PC-3 (cell line): ENCODE measurements at regions not wholly inside any gene's neighbourhood (a gene's known extent, or its start where the extent isn't known, plus 50 kb on each side); places are given as distances from the start of the nearest gene placed in this dataset.

Experiments
- CTCF ChIP-seq: fragments of 300-600 bp; sonication (generic); conservative IDR thresholded peaks from 2 replicates; pipeline ENCODE4 v1.5.1; 2017; ENCODE audit warnings: antibody characterized with exemption, low read depth, mild to moderate bottlenecking, low read length
- EZH2 ChIP-seq: fragments of 300-600 bp; sonication (generic); IDR thresholded peaks from one replicate; pipeline ENCODE4 v1.6.1; 2017; ENCODE audit warnings: antibody characterized with exemption, mild to moderate bottlenecking, low read length; ENCODE audit not compliant: unreplicated experiment

- no peak for TF ChIP-seq CTCF
- TF ChIP-seq EZH2 = no peak
These were observed 182.0 kb downstream of the CHST1 start for GRCh38 chr11:45483416-45483815.
